ENCODE measurements at regions not wholly inside any gene's neighbourhood (a gene's known extent, or its start where the extent isn't known, plus 50 kb on each side); places are given as distances from the start of the nearest gene placed in this dataset.
"Not testable (repeated sequence)": the region's sequence is repeated elsewhere in the genome, so short reads cannot be mapped to it uniquely, and the experiment has no call there.

- no peak overlapping the region for H3K27ac ChIP-seq (ENCODE audit: low read depth, low read length)
- no peak for DNase-seq (ENCODE audit: low read depth, low spot score)
- TF ChIP-seq, protein P1, sequence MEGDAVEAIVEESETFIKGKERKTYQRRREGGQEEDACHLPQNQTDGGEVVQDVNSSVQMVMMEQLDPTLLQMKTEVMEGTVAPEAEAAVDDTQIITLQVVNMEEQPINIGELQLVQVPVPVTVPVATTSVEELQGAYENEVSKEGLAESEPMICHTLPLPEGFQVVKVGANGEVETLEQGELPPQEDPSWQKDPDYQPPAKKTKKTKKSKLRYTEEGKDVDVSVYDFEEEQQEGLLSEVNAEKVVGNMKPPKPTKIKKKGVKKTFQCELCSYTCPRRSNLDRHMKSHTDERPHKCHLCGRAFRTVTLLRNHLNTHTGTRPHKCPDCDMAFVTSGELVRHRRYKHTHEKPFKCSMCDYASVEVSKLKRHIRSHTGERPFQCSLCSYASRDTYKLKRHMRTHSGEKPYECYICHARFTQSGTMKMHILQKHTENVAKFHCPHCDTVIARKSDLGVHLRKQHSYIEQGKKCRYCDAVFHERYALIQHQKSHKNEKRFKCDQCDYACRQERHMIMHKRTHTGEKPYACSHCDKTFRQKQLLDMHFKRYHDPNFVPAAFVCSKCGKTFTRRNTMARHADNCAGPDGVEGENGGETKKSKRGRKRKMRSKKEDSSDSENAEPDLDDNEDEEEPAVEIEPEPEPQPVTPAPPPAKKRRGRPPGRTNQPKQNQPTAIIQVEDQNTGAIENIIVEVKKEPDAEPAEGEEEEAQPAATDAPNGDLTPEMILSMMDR (IDR thresholded peaks at IDR 0.05; ENCODE audit: low read depth, low read length): no peak
- CTCF ChIA-PET: no interaction called here
- POLR2A ChIA-PET: no interaction called here
- H3K27me3 ChIP-seq (ENCODE audit: control insufficient read depth, insufficient read depth, low read length): no peaks in the 10 kb centered on the region
- H3K9me3 ChIP-seq (ENCODE audit: control insufficient read depth, insufficient read depth, low read length): peaks cover 4% of the 10 kb centered on the region; the same call in 1 of the 2 replicates
- H3K4me3 ChIP-seq (ENCODE audit: low read depth, low read length): no peak overlapping the region
Observed at GRCh38 chr5:27462936-27463335, 424.6 kb upstream of the CDH9 start.

GRCh38 chr5:27458287-27458686 is 419.9 kb upstream of the CDH9 start:
- no peak overlapping the region for H3K4me3 ChIP-seq (ENCODE audit: low read depth, low read length)
- TF ChIP-seq, protein P1 (IDR thresholded peaks at IDR 0.05; ENCODE audit: low read depth, low read length): no peak
- H3K9me3 ChIP-seq (ENCODE audit: control insufficient read depth, insufficient read depth, low read length): peaks cover 4% of the 10 kb centered on the region; the same call in 1 of the 2 replicates
- no peaks in the 10 kb centered on the region for H3K27me3 ChIP-seq (ENCODE audit: control insufficient read depth, insufficient read depth, low read length)
- no peak for DNase-seq (ENCODE audit: low read depth, low spot score)
- no peak overlapping the region for H3K27ac ChIP-seq (ENCODE audit: low read depth, low read length)
- ChIA-PET POLR2A (no interaction called here), CTCF (no interaction called here)

GRCh38 chr5:27451377-27451776 is 413.0 kb upstream of the CDH9 start:
- H3K27me3 ChIP-seq (ENCODE audit: control insufficient read depth, insufficient read depth, low read length): no peaks in the 10 kb centered on the region
- peaks cover 7% of the 10 kb centered on the region; the same call in 1 of the 2 replicates for H3K9me3 ChIP-seq (ENCODE audit: control insufficient read depth, insufficient read depth, low read length)
- CTCF ChIA-PET: no interaction called here
- H3K4me3 ChIP-seq (ENCODE audit: low read depth, low read length): no peak overlapping the region
- H3K27ac ChIP-seq (ENCODE audit: low read depth, low read length): no peak overlapping the region
- no peak for DNase-seq (ENCODE audit: low read depth, low spot score)
- POLR2A ChIA-PET: no interaction called here
- TF ChIP-seq, protein P1 (IDR thresholded peaks at IDR 0.05; ENCODE audit: low read depth, low read length): no peak

- TF ChIP-seq, protein P1 (IDR thresholded peaks at IDR 0.05; ENCODE audit: low read depth, low read length): no peak
- ChIA-PET POLR2A (no interaction called here), CTCF (no interaction called here)
- no peak for DNase-seq (ENCODE audit: low read depth, low spot score)
- Histone ChIP-seq H3K27me3 (ENCODE audit: control insufficient read depth, insufficient read depth, low read length) (no peaks in the 10 kb centered on the region), H3K9me3 (ENCODE audit: control insufficient read depth, insufficient read depth, low read length) (peaks cover 7% of the 10 kb centered on the region; the same call in 1 of the 2 replicates), H3K27ac (ENCODE audit: low read depth, low read length) (no peak overlapping the region), H3K4me3 (ENCODE audit: low read depth, low read length) (no peak overlapping the region)
Observed at GRCh38 chr5:27450607-27451006, 412.2 kb upstream of the CDH9 start.

GRCh38 chr5:27439383-27439782 is 401.0 kb upstream of the CDH9 start:
- DNase-seq (ENCODE audit: low read depth, low spot score); H3K9me3 ChIP-seq (ENCODE audit: control insufficient read depth, insufficient read depth, low read length); POLR2A ChIA-PET; H3K27me3 ChIP-seq (ENCODE audit: control insufficient read depth, insufficient read depth, low read length); H3K27ac ChIP-seq (ENCODE audit: low read depth, low read length); CTCF ChIA-PET; H3K4me3 ChIP-seq (ENCODE audit: low read depth, low read length): not testable (repeated sequence)
